ENCODE measurements at regions not wholly inside any gene's neighbourhood (a gene's known extent, or its start where the extent isn't known, plus 50 kb on each side); places are given as distances from the start of the nearest gene placed in this dataset.

DNA sequence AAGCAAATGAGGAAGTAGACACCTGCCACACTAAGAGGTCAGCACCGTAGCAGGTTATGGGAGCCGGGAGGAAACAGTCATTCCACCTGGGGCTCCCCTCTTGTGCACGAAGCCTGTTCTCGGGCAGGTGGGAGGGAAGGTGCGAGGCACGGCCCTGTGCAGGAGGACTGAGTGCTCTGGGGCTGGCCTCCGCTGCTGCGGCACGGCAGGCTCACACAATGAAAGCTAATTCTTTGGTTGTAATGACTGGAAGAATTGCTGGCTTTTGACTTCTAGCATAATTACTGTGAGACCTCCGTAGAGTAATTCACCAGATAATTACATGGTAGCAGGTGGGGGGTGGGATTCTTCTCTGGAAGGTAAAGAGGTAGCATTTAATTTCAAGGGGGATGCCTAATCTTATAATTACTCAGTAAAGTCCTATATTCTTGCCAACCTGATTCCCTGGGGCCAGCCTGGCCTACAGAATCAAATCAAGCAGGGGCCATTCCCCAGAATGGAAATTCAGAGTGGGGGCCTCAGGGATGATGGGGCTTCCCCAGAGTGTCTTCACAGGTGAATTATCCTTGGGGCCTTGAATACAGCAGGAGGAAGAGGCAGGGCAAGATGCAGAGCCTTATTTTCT is 129.1 kb downstream of the TPRA1 start:
- no peak for TF ChIP-seq MXI1 (IDR thresholded peaks at IDR 0.05; ENCODE audit: borderline replicate concordance, low read depth, low read length)
- TF ChIP-seq, protein P1, sequence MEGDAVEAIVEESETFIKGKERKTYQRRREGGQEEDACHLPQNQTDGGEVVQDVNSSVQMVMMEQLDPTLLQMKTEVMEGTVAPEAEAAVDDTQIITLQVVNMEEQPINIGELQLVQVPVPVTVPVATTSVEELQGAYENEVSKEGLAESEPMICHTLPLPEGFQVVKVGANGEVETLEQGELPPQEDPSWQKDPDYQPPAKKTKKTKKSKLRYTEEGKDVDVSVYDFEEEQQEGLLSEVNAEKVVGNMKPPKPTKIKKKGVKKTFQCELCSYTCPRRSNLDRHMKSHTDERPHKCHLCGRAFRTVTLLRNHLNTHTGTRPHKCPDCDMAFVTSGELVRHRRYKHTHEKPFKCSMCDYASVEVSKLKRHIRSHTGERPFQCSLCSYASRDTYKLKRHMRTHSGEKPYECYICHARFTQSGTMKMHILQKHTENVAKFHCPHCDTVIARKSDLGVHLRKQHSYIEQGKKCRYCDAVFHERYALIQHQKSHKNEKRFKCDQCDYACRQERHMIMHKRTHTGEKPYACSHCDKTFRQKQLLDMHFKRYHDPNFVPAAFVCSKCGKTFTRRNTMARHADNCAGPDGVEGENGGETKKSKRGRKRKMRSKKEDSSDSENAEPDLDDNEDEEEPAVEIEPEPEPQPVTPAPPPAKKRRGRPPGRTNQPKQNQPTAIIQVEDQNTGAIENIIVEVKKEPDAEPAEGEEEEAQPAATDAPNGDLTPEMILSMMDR (conservative IDR thresholded peaks at IDR 0.05; ENCODE audit: low read depth, low read length) = no peak
- no peak for TF ChIP-seq RFX5 (IDR thresholded peaks at IDR 0.05; ENCODE audit: low read depth, low read length)

All from IMR-90 (cell line).